Neural cell (in vitro differentiated cells): ENCODE measurements at regions not wholly inside any gene's neighbourhood (a gene's known extent, or its start where the extent isn't known, plus 50 kb on each side); places are given as distances from the start of the nearest gene placed in this dataset.
"Not testable (repeated sequence)": the region's sequence is repeated elsewhere in the genome, so short reads cannot be mapped to it uniquely, and the experiment has no call there.

ENCODE experiments used
- CTCF ChIP-seq: fragments of 450-650 bp; IDR thresholded peaks from 2 replicates; pipeline ENCODE4 v1.5.1; 2014; ENCODE audit warnings: antibody characterized with exemption, mild to moderate bottlenecking, moderate library complexity; ENCODE audit not compliant: poor library complexity, severe bottlenecking
- EZH2 ChIP-seq: fragments of 200-600, 300-800 bp; shearing (Covaris generic), sonication (generic); IDR thresholded peaks from 2 replicates; pipeline ENCODE4 v1.6.1; 2014; ENCODE audit warnings: antibody characterized with exemption, low read length, borderline replicate concordance, mild to moderate bottlenecking; ENCODE audit not compliant: insufficient read depth, poor library complexity, severe bottlenecking
- POLR2AphosphoS5 ChIP-seq: IDR thresholded peaks from 2 replicates; pipeline ENCODE4 v1.6.1; 2012
- RAD21 ChIP-seq: fragments of 450-650 bp; conservative IDR thresholded peaks from 2 replicates; pipeline ENCODE4 v1.6.1; 2014; ENCODE audit warnings: antibody characterized with exemption, mild to moderate bottlenecking, moderate library complexity
- TAF1 ChIP-seq: IDR thresholded peaks from 2 replicates; pipeline ENCODE4 v1.6.1; 2012; ENCODE audit warnings: low read depth

- not testable (repeated sequence) for TF ChIP-seq CTCF, TAF1, POLR2AphosphoS5, RAD21, EZH2
These were observed 233.6 kb upstream of the SULF2 start for GRCh38 chr20:48018851-48019250.
